Activated CD4-positive, alpha-beta T cell treated with anti-CD3 and anti-CD28 coated beads for 36 hours (primary cell): ENCODE measurements at regions not wholly inside any gene's neighbourhood (a gene's known extent, or its start where the extent isn't known, plus 50 kb on each side); places are given as distances from the start of the nearest gene placed in this dataset.

Experiments used
- ATAC-seq: fragments of 200-7000 bp; cut with Tn5 transposase; one replicate; pipeline ENCODE4 v1.10.0; 2021; ENCODE audit warnings: mild to moderate bottlenecking, moderate library complexity
- CTCF ChIA-PET: fragments of 350-600 bp; sonication (Branson Sonifier 250); formaldehyde crosslinking; loops from one replicate; lab custom pipeline; 2021; ENCODE audit warnings: antibody characterized with exemption; lab: Charles Lee
- POLR2A ChIA-PET: fragments of 350-600 bp; sonication (Branson Sonifier 250); formaldehyde crosslinking; loops from one replicate; lab custom pipeline; 2021; ENCODE audit warnings: antibody characterized with exemption, inconsistent platforms; lab: Charles Lee
- DNase-seq: peaks from one replicate; pipeline ENCODE4 v3.0.0-alpha.2; 2020
- H3K27ac Mint-ChIP-seq: one replicate; pipeline ENCODE4 v1.8.0; 2021; ENCODE audit warnings: mixed read lengths
- H3K27me3 Mint-ChIP-seq: one replicate; pipeline ENCODE4 v1.8.0; 2021; ENCODE audit warnings: mixed read lengths
- H3K36me3 Mint-ChIP-seq: one replicate; pipeline ENCODE4 v1.8.0; 2021; ENCODE audit warnings: low read depth, mixed read lengths
- H3K4me1 Mint-ChIP-seq: one replicate; pipeline ENCODE4 v1.8.0; 2021; ENCODE audit warnings: mixed read lengths
- H3K4me3 Mint-ChIP-seq: one replicate; pipeline ENCODE4 v1.8.0; 2021; ENCODE audit warnings: mild to moderate bottlenecking, moderate library complexity, mixed read lengths
- H3K9me3 Mint-ChIP-seq: one replicate; pipeline ENCODE4 v1.8.0; 2021; ENCODE audit warnings: low read depth, mixed read lengths
- intact Hi-C, 2 experiments: fragments of 100-400 bp; cut with DNase I in 1 of 2; cut with micrococcal nuclease in 1 of 2; formaldehyde crosslinking; loops; one replicate each; pipeline versions ENCODE4 v1.14.2 to v1.15.1; 2022 to 2024; cut with DNase I, micrococcal nuclease

GRCh38 chr16:49022351-49022963 is 259.2 kb downstream of the CBLN1 start:
- intact Hi-C loops = no loop called here

GRCh38 chr16:49021136-49021535 is 260.5 kb downstream of the CBLN1 start:
- ChIA-PET POLR2A (no interaction called here), CTCF (interaction anchor here (0.8 kb wide), 1 partner anchor 165 kb away, joined by 3 read pairs; no protein-coding TSS in a partner anchor)
- Mint-ChIP-seq H3K4me1 (no peaks in the 10 kb centered on the region), H3K9me3 (no peaks in the 10 kb centered on the region), H3K4me3 (no peak overlapping the region), H3K36me3 (no peaks in the 10 kb centered on the region), H3K27ac (no peak overlapping the region), H3K27me3 (peaks cover 3% of the 10 kb centered on the region)
- ATAC-seq (no peak), DNase-seq (no peak)
- intact Hi-C loops = no loop called here

More at GRCh38 chr16:49022351-49022963, 259.2 kb downstream of the CBLN1 start:
- no peaks in the 10 kb centered on the region for H3K36me3 Mint-ChIP-seq
- DNase-seq = no peak
- CTCF ChIA-PET = no interaction called here
- no peaks in the 10 kb centered on the region for H3K9me3 Mint-ChIP-seq
- POLR2A ChIA-PET = no interaction called here
- no peaks in the 10 kb centered on the region for H3K4me1 Mint-ChIP-seq
- no peak overlapping the region for H3K27ac Mint-ChIP-seq
- H3K27me3 Mint-ChIP-seq = peaks cover 3% of the 10 kb centered on the region
- no peak overlapping the region for H3K4me3 Mint-ChIP-seq
- no peak for ATAC-seq

GRCh38 chr16:49020436-49020835 is 261.2 kb downstream of the CBLN1 start:
- ChIA-PET CTCF (interaction anchor here (0.8 kb wide), 1 partner anchor 165 kb away, joined by 3 read pairs; no protein-coding TSS in a partner anchor), POLR2A (no interaction called here)
- no peak overlapping the region for H3K27ac Mint-ChIP-seq
- no peak for DNase-seq
- peaks cover 3% of the 10 kb centered on the region for H3K27me3 Mint-ChIP-seq
- no peaks in the 10 kb centered on the region for H3K36me3 Mint-ChIP-seq
- H3K4me3 Mint-ChIP-seq = no peak overlapping the region
- intact Hi-C loops = no loop called here
- H3K9me3 Mint-ChIP-seq = no peaks in the 10 kb centered on the region
- no peak for ATAC-seq
- H3K4me1 Mint-ChIP-seq = no peaks in the 10 kb centered on the region

GRCh38 chr16:49019831-49020230 is 261.8 kb downstream of the CBLN1 start:
- intact Hi-C loops = no loop called here
- Mint-ChIP-seq H3K36me3 (no peaks in the 10 kb centered on the region), H3K27me3 (peaks cover 3% of the 10 kb centered on the region), H3K9me3 (no peaks in the 10 kb centered on the region), H3K4me3 (no peak overlapping the region), H3K4me1 (no peaks in the 10 kb centered on the region), H3K27ac (no peak overlapping the region)
- no peak for ATAC-seq
- POLR2A ChIA-PET = no interaction called here
- CTCF ChIA-PET = no interaction called here
- DNase-seq = no peak

- intact Hi-C loops = no loop called here
- Mint-ChIP-seq H3K27me3 (peaks cover 3% of the 10 kb centered on the region), H3K36me3 (no peaks in the 10 kb centered on the region), H3K9me3 (no peaks in the 10 kb centered on the region), H3K4me3 (no peak overlapping the region), H3K27ac (no peak overlapping the region), H3K4me1 (no peaks in the 10 kb centered on the region)
- DNase-seq (no peak), ATAC-seq (no peak)
- POLR2A ChIA-PET = no interaction called here
- CTCF ChIA-PET = interaction anchor here (0.7 kb wide), 1 partner anchor 294 kb away, joined by 3 read pairs; no protein-coding TSS in a partner anchor
Measured at GRCh38 chr16:49019081-49019633, 262.5 kb downstream of the CBLN1 start.

GRCh38 chr16:49018259-49018931 is 263.2 kb downstream of the CBLN1 start:
- ATAC-seq = no peak
- intact Hi-C loops = no loop called here
- no peak for DNase-seq
- no peaks in the 10 kb centered on the region for H3K9me3 Mint-ChIP-seq
- no peak overlapping the region for H3K4me3 Mint-ChIP-seq
- no peaks in the 10 kb centered on the region for H3K36me3 Mint-ChIP-seq
- ChIA-PET POLR2A (no interaction called here), CTCF (interaction anchor here (0.7 to 0.8 kb wide), 2 partner anchors 43 to 295 kb away, joined by 3 read pairs; no protein-coding TSS in a partner anchor)
- peaks cover 3% of the 10 kb centered on the region for H3K27me3 Mint-ChIP-seq
- H3K27ac Mint-ChIP-seq = no peak overlapping the region
- H3K4me1 Mint-ChIP-seq = no peaks in the 10 kb centered on the region

- Mint-ChIP-seq H3K36me3 (no peaks in the 10 kb centered on the region), H3K27me3 (peaks cover 3% of the 10 kb centered on the region), H3K4me1 (no peaks in the 10 kb centered on the region), H3K27ac (no peak overlapping the region), H3K9me3 (no peaks in the 10 kb centered on the region), H3K4me3 (no peak overlapping the region)
- no peak for ATAC-seq
- no peak for DNase-seq
- intact Hi-C loops = no loop called here
- POLR2A ChIA-PET = no interaction called here
- CTCF ChIA-PET = interaction anchor here (1.4 kb wide), 1 partner anchor 10 kb away, joined by 4 read pairs; no protein-coding TSS in a partner anchor
Measured at GRCh38 chr16:49017501-49017900, 264.1 kb downstream of the CBLN1 start.

GRCh38 chr16:49016461-49016860 is 265.2 kb downstream of the CBLN1 start:
- ChIA-PET POLR2A (no interaction called here), CTCF (interaction anchor here (1.4 kb wide), 1 partner anchor 11 kb away, joined by 4 read pairs; no protein-coding TSS in a partner anchor)
- DNase-seq = no peak

GRCh38 chr16:49015225-49015592 is 266.4 kb downstream of the CBLN1 start:
- peaks cover 3% of the 10 kb centered on the region for H3K27me3 Mint-ChIP-seq
- DNase-seq = no peak
- intact Hi-C loops = no loop called here
- H3K4me1 Mint-ChIP-seq = no peaks in the 10 kb centered on the region
- no peaks in the 10 kb centered on the region for H3K36me3 Mint-ChIP-seq
- H3K4me3 Mint-ChIP-seq = no peak overlapping the region
- H3K9me3 Mint-ChIP-seq = no peaks in the 10 kb centered on the region
- POLR2A ChIA-PET = no interaction called here
- no peak for ATAC-seq
- no peak overlapping the region for H3K27ac Mint-ChIP-seq
- CTCF ChIA-PET = no interaction called here

More at GRCh38 chr16:49016461-49016860, 265.2 kb downstream of the CBLN1 start:
- Mint-ChIP-seq H3K9me3 (no peaks in the 10 kb centered on the region), H3K27ac (no peak overlapping the region), H3K4me1 (no peaks in the 10 kb centered on the region), H3K36me3 (no peaks in the 10 kb centered on the region), H3K4me3 (no peak overlapping the region), H3K27me3 (peaks cover 3% of the 10 kb centered on the region)
- intact Hi-C loops = no loop called here
- ATAC-seq = no peak

GRCh38 chr16:49014277-49015224 is 267.1 kb downstream of the CBLN1 start:
- ATAC-seq (no peak), DNase-seq (no peak)
- Mint-ChIP-seq H3K36me3 (no peaks in the 10 kb centered on the region), H3K27ac (no peak overlapping the region), H3K4me3 (no peak overlapping the region), H3K27me3 (peaks cover under 1% of the 10 kb centered on the region), H3K4me1 (no peaks in the 10 kb centered on the region), H3K9me3 (no peaks in the 10 kb centered on the region)
- ChIA-PET POLR2A (no interaction called here), CTCF (no interaction called here)
- intact Hi-C loops = no loop called here

GRCh38 chr16:49013727-49014080 is 267.9 kb downstream of the CBLN1 start:
- Mint-ChIP-seq H3K4me3 (no peak overlapping the region), H3K27ac (no peak overlapping the region), H3K27me3 (no peaks in the 10 kb centered on the region), H3K36me3 (no peaks in the 10 kb centered on the region), H3K9me3 (no peaks in the 10 kb centered on the region), H3K4me1 (no peaks in the 10 kb centered on the region)
- no peak for ATAC-seq
- intact Hi-C loops = no loop called here
- ChIA-PET CTCF (no interaction called here), POLR2A (no interaction called here)
- DNase-seq = no peak
